ENCODE measurements at regions not wholly inside any gene's neighbourhood (a gene's known extent, or its start where the extent isn't known, plus 50 kb on each side); places are given as distances from the start of the nearest gene placed in this dataset.

DNA sequence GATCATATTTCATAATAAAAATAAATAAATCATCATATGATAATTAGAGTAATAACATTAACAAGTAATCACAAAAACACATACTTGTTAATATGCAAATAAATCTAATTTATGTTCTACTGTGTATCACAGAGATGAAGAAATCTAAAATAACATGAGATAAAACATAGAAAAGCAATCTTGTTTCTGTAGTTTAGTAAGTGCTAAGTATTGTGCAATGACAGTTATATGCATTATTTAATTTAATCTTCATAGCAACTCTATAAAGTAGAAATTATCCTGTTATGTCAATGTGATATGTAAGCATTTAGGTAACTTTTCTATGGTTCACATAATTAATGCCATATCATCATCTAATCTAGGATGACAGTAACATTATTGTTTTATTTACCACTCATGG, 108.2 kb upstream of the KCNMB2 start:
- TF ChIP-seq, protein P1, sequence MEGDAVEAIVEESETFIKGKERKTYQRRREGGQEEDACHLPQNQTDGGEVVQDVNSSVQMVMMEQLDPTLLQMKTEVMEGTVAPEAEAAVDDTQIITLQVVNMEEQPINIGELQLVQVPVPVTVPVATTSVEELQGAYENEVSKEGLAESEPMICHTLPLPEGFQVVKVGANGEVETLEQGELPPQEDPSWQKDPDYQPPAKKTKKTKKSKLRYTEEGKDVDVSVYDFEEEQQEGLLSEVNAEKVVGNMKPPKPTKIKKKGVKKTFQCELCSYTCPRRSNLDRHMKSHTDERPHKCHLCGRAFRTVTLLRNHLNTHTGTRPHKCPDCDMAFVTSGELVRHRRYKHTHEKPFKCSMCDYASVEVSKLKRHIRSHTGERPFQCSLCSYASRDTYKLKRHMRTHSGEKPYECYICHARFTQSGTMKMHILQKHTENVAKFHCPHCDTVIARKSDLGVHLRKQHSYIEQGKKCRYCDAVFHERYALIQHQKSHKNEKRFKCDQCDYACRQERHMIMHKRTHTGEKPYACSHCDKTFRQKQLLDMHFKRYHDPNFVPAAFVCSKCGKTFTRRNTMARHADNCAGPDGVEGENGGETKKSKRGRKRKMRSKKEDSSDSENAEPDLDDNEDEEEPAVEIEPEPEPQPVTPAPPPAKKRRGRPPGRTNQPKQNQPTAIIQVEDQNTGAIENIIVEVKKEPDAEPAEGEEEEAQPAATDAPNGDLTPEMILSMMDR (IDR thresholded peaks at IDR 0.05), result no peak
- no peak for TF ChIP-seq POLR2A (IDR thresholded peaks at IDR 0.05)

Measured in heart left ventricle (tissue), 13 donors.